Body of pancreas (tissue), 4 donors: ENCODE measurements at regions not wholly inside any gene's neighbourhood (a gene's known extent, or its start where the extent isn't known, plus 50 kb on each side); places are given as distances from the start of the nearest gene placed in this dataset.

Source experiments
- CTCF ChIP-seq, 7 experiments: fragments of 450-650 bp in 4 of 7; fragments of 200-600 bp in 3 of 7; sonication (generic) in 3 of 7; IDR thresholded peaks; one replicate each; pipeline ENCODE4 v1.5.1; 2016 to 2019; ENCODE audit warnings: antibody characterized with exemption in 7 of 7
- POLR2A ChIP-seq, 3 donors: fragments of 450-650 bp; IDR thresholded peaks; one replicate each; pipeline ENCODE4 v1.6.1; 2016; ENCODE audit warnings: antibody characterized with exemption in 3 of 3, mild to moderate bottlenecking in 2 of 3

GRCh38 chr5:10857338-10857733 is 96.3 kb upstream of the DAP start:
- TF ChIP-seq CTCF (IDR thresholded peaks at IDR 0.05): no peak
- no peak for TF ChIP-seq POLR2A (IDR thresholded peaks at IDR 0.05)
